ENCODE measurements at regions not wholly inside any gene's neighbourhood (a gene's known extent, or its start where the extent isn't known, plus 50 kb on each side); places are given as distances from the start of the nearest gene placed in this dataset.

- POLR2A ChIA-PET, result no interaction called here
- Mint-ChIP-seq H3K9me3 (no peaks in the 10 kb centered on the region), H3K36me3 (no peaks in the 10 kb centered on the region), H3K4me3 (no peak overlapping the region), H3K27ac (no peak overlapping the region), H3K27me3 (ENCODE audit: low read depth) (no peaks in the 10 kb centered on the region; the same call in 1 of the 2 replicates), H3K4me1 (peaks cover 4% of the 10 kb centered on the region; the same call in 1 of the 2 replicates)
- DNase-seq (ENCODE audit: low spot score) (peak; percentile 12), ATAC-seq (peak; percentile 98)
- CTCF ChIA-PET, result interaction anchor here (0.6 to 1.2 kb wide), 10 partner anchors 12 to 1088 kb away, joined by 3 to 4 read pairs (median 3); no protein-coding TSS in a partner anchor
- TF ChIP-seq ZNF121 (CRISPR knock-in tag; IDR thresholded peaks at IDR 0.05) (no peak), CTCF (IDR thresholded peaks at IDR 0.05) (peak; percentile 29; the same call in 1 of the 2 replicates)
Observed at GRCh38 chr11:87463486-87464102, 425.9 kb downstream of the TMEM135 start.

- ATAC-seq, result no peak
- no peak for DNase-seq (ENCODE audit: low spot score)
- TF ChIP-seq E2F1 (CRISPR knock-in tag; IDR thresholded peaks at IDR 0.05) (no peak), IRF2 (CRISPR knock-in tag; IDR thresholded peaks at IDR 0.05; ENCODE audit: borderline replicate concordance, low read depth) (no peak), ZNF532 (CRISPR knock-in tag; IDR thresholded peaks at IDR 0.05; ENCODE audit: borderline replicate concordance) (no peak), GTF2I (CRISPR knock-in tag; conservative IDR thresholded peaks at IDR 0.05) (no peak)
- H3K9me3 Mint-ChIP-seq, result peaks cover 3% of the 10 kb centered on the region; the same call in 1 of the 2 replicates
- no peak overlapping the region for H3K27ac Mint-ChIP-seq
- H3K27me3 Mint-ChIP-seq (ENCODE audit: low read depth), result no peaks in the 10 kb centered on the region; the same call in 1 of the 2 replicates
- no peaks in the 10 kb centered on the region for H3K36me3 Mint-ChIP-seq
- ChIA-PET POLR2A (no interaction called here), CTCF (no interaction called here)
- H3K4me1 Mint-ChIP-seq, result peaks cover 4% of the 10 kb centered on the region; the same call in 1 of the 2 replicates
- H3K4me3 Mint-ChIP-seq, result no peak overlapping the region
Observed at GRCh38 chr11:87462171-87462570, 424.4 kb downstream of the TMEM135 start.

GRCh38 chr11:87460842-87461637, 423.3 kb downstream of the TMEM135 start:
- TF ChIP-seq E2F4 (CRISPR knock-in tag; IDR thresholded peaks at IDR 0.05; ENCODE audit: borderline replicate concordance, low read depth) (no peak), HMGXB4 (CRISPR knock-in tag; IDR thresholded peaks at IDR 0.05) (no peak), ZBTB21 (CRISPR knock-in tag; IDR thresholded peaks at IDR 0.05; ENCODE audit: borderline replicate concordance) (no peak), IRF2 (CRISPR knock-in tag; IDR thresholded peaks at IDR 0.05; ENCODE audit: borderline replicate concordance, low read depth) (no peak), JAZF1 (CRISPR knock-in tag; IDR thresholded peaks at IDR 0.05) (no peak), TEAD4 (CRISPR knock-in tag; IDR thresholded peaks at IDR 0.05) (no peak), E2F1 (CRISPR knock-in tag; IDR thresholded peaks at IDR 0.05) (no peak), ZNF416 (CRISPR knock-in tag; IDR thresholded peaks at IDR 0.05) (no peak), MYBL2 (CRISPR knock-in tag; IDR thresholded peaks at IDR 0.05) (no peak)
- peaks cover 3% of the 10 kb centered on the region; the same call in 1 of the 2 replicates for H3K9me3 Mint-ChIP-seq
- ATAC-seq (no peak), DNase-seq (ENCODE audit: low spot score) (no peak)
- no peak overlapping the region for H3K4me3 Mint-ChIP-seq
- H3K4me1 Mint-ChIP-seq, result peaks cover 4% of the 10 kb centered on the region; the same call in 1 of the 2 replicates
- no peaks in the 10 kb centered on the region for H3K36me3 Mint-ChIP-seq
- no peaks in the 10 kb centered on the region for H3K27me3 Mint-ChIP-seq (ENCODE audit: low read depth)
- H3K27ac Mint-ChIP-seq, result no peak overlapping the region
- ChIA-PET POLR2A (no interaction called here), CTCF (interaction anchor here (1.2 kb wide), 1 partner anchor 109 kb away, joined by 3 read pairs; no protein-coding TSS in a partner anchor)
